Gastrocnemius medialis (tissue), 4 donors: ENCODE measurements at regions not wholly inside any gene's neighbourhood (a gene's known extent, or its start where the extent isn't known, plus 50 kb on each side); places are given as distances from the start of the nearest gene placed in this dataset.

Experiments
- ATAC-seq, 2 donors: fragments of 150-250 bp; one replicate each; pipeline ENCODE4 v1.9.1; 2016
- DNase-seq, 2 donors: peaks; one replicate each; pipeline ENCODE4 v3.0.0-alpha.2; 2019
- H3K27ac ChIP-seq, 4 donors: fragments of 200-600 bp; sonication (generic); 1 replicate in 1 of 4; 2 replicates in 3 of 4; pipeline ENCODE4 v1.5.1; 2016 to 2018; ENCODE audit warnings: mild to moderate bottlenecking in 2 of 4, moderate library complexity in 1 of 4
- H3K27me3 ChIP-seq, 3 donors: fragments of 200-600 bp; sonication (generic) in 2 of 3; 1 replicate in 1 of 3; 2 replicates in 2 of 3; pipeline versions ENCODE4 v1.5.1 to v1.6.0; 2016 to 2019; ENCODE audit warnings: mild to moderate bottlenecking in 1 of 3, moderate library complexity in 1 of 3
- H3K36me3 ChIP-seq, 2 donors: fragments of 200-600 bp; sonication (generic) in 1 of 2; one replicate each; pipeline ENCODE4 v1.5.1; 2017 to 2018
- H3K4me1 ChIP-seq, 2 donors: fragments of 200-600 bp; sonication (generic) in 1 of 2; one replicate each; pipeline ENCODE4 v1.5.1; 2016 to 2017; ENCODE audit warnings: mild to moderate bottlenecking in 2 of 2
- H3K4me3 ChIP-seq, 4 donors: fragments of 200-600 bp; sonication (generic) in 3 of 4; 1 replicate in 1 of 4; 2 replicates in 3 of 4; pipeline ENCODE4 v1.5.1; 2016 to 2019; ENCODE audit warnings: mild to moderate bottlenecking in 2 of 4
- H3K9me3 ChIP-seq, 3 donors: fragments of 200-600 bp; sonication (generic) in 2 of 3; 1 replicate in 1 of 3; 2 replicates in 2 of 3; pipeline ENCODE4 v1.5.1; 2016 to 2019
- CTCF ChIP-seq, 5 experiments: fragments of 450-650 bp in 3 of 5; fragments of 200-600 bp in 2 of 5; sonication (generic) in 2 of 5; IDR thresholded peaks in 4 of 5; conservative IDR thresholded peaks in 1 of 5; 1 replicate in 4 of 5; 2 replicates in 1 of 5; pipeline ENCODE4 v1.5.1; 2016 to 2019; ENCODE audit warnings: antibody characterized with exemption in 5 of 5, mild to moderate bottlenecking in 3 of 5, moderate library complexity in 3 of 5
- POLR2A ChIP-seq, 2 donors: fragments of 450-650 bp; IDR thresholded peaks; one replicate each; pipeline ENCODE4 v1.6.1; 2017; ENCODE audit warnings: antibody characterized with exemption in 2 of 2, mild to moderate bottlenecking in 2 of 2, moderate library complexity in 2 of 2
- in situ Hi-C, 4 donors: fragments of 200-750 bp; cut with MboI; loops; one replicate each; pipeline versions ENCODE4 v1.15.0 to v1.8.0; 2017; ENCODE audit warnings: low sequenced_read_pairs in 4 of 4
- intact Hi-C: fragments of 100-400 bp; cut with DNase I; formaldehyde crosslinking; loops from one replicate; pipeline ENCODE4 v1.15.1; 2023; ENCODE audit warnings: low total_unique reads

GRCh38 chr3:146895026-146895749 is 290.0 kb upstream of the PLSCR5 start:
- Histone ChIP-seq H3K27ac (no peak overlapping the region), H3K9me3 (no peaks in the 10 kb centered on the region), H3K36me3 (no peaks in the 10 kb centered on the region), H3K27me3 (no peaks in the 10 kb centered on the region), H3K4me1 (peaks cover 0 to 14% of the 10 kb centered on the region in 2 donors), H3K4me3 (no peak overlapping the region)
- no peak for DNase-seq
- no peak for ATAC-seq
- intact Hi-C loops (no loop called here), in situ Hi-C loops (no loop called here)
- TF ChIP-seq POLR2A (IDR thresholded peaks at IDR 0.05) (no peak), CTCF (IDR thresholded peaks at IDR 0.05 in 4 of 5, conservative IDR thresholded peaks at IDR 0.05 in 1 of 5) (no peak)

- intact Hi-C loops (no loop called here), in situ Hi-C loops (no loop called here)
- Histone ChIP-seq H3K27ac (no peak overlapping the region), H3K9me3 (no peaks in the 10 kb centered on the region), H3K27me3 (no peaks in the 10 kb centered on the region), H3K36me3 (no peaks in the 10 kb centered on the region), H3K4me1 (peaks cover 0 to 14% of the 10 kb centered on the region in 2 donors), H3K4me3 (no peak overlapping the region)
- TF ChIP-seq POLR2A (IDR thresholded peaks at IDR 0.05) = no peak
- DNase-seq (no peak), ATAC-seq (no peak)
Observed at GRCh38 chr3:146894406-146894805, 289.3 kb upstream of the PLSCR5 start.

- ATAC-seq = no peak
- peaks cover 0 to 14% of the 10 kb centered on the region in 2 donors for H3K4me1 ChIP-seq
- no peak overlapping the region for H3K4me3 ChIP-seq
- no peak for DNase-seq
- no peaks in the 10 kb centered on the region for H3K9me3 ChIP-seq
- intact Hi-C loops (no loop called here), in situ Hi-C loops (no loop called here)
- H3K27ac ChIP-seq = no peak overlapping the region
- H3K27me3 ChIP-seq = no peaks in the 10 kb centered on the region
- no peak for TF ChIP-seq POLR2A (IDR thresholded peaks at IDR 0.05)
- no peak for TF ChIP-seq CTCF (IDR thresholded peaks at IDR 0.05 in 4 of 5, conservative IDR thresholded peaks at IDR 0.05 in 1 of 5)
- no peaks in the 10 kb centered on the region for H3K36me3 ChIP-seq
Observed at GRCh38 chr3:146892041-146892440, 286.9 kb upstream of the PLSCR5 start.

- no peak overlapping the region for H3K4me3 ChIP-seq
- H3K27ac ChIP-seq = no peak overlapping the region
- ATAC-seq (no peak), DNase-seq (no peak)
- H3K27me3 ChIP-seq = no peaks in the 10 kb centered on the region
- in situ Hi-C loops = no loop called here
- no peaks in the 10 kb centered on the region for H3K9me3 ChIP-seq
- intact Hi-C loops = no loop called here
- TF ChIP-seq POLR2A (IDR thresholded peaks at IDR 0.05) (no peak), CTCF (IDR thresholded peaks at IDR 0.05 in 4 of 5, conservative IDR thresholded peaks at IDR 0.05 in 1 of 5) (no peak)
- no peaks in the 10 kb centered on the region for H3K4me1 ChIP-seq
- no peaks in the 10 kb centered on the region for H3K36me3 ChIP-seq
Observed at GRCh38 chr3:146889626-146890025, 284.5 kb upstream of the PLSCR5 start.

- Histone ChIP-seq H3K9me3 (no peaks in the 10 kb centered on the region), H3K4me1 (no peaks in the 10 kb centered on the region), H3K36me3 (no peaks in the 10 kb centered on the region), H3K27me3 (no peaks in the 10 kb centered on the region), H3K27ac (no peak overlapping the region), H3K4me3 (no peak overlapping the region)
- intact Hi-C loops = no loop called here
- in situ Hi-C loops = no loop called here
- no peak for TF ChIP-seq CTCF (IDR thresholded peaks at IDR 0.05 in 4 of 5, conservative IDR thresholded peaks at IDR 0.05 in 1 of 5)
- TF ChIP-seq POLR2A (IDR thresholded peaks at IDR 0.05) = no peak
- ATAC-seq (no peak), DNase-seq (no peak)
Observed at GRCh38 chr3:146888176-146888575, 283.0 kb upstream of the PLSCR5 start.
